Keratinocyte (primary cell): ENCODE measurements at regions not wholly inside any gene's neighbourhood (a gene's known extent, or its start where the extent isn't known, plus 50 kb on each side); places are given as distances from the start of the nearest gene placed in this dataset.

Experiments
- DNase-seq: peaks from one replicate; pipeline ENCODE4 v3.0.0-alpha.2; 2011; ENCODE audit warnings: low read depth, missing footprints, low spot score
- FAIRE-seq: peaks from 2 replicates; lab custom pipeline; 2011; peaks lifted over from hg19 to GRCh38; lab: Jason Lieb, UNC
- H2AFZ ChIP-seq: 2 replicates; pipeline ENCODE4 v1.6.0; 2012; ENCODE audit warnings: low read length, control low read depth, inconsistent platforms; ENCODE audit not compliant: control insufficient read depth
- H3K27ac ChIP-seq: 2 replicates; pipeline ENCODE4 v1.5.1; 2011; ENCODE audit warnings: low read length; ENCODE audit not compliant: control insufficient read depth, insufficient read depth
- H3K27me3 ChIP-seq: 3 replicates; pipeline ENCODE4 v1.6.0; 2011; ENCODE audit warnings: low read length; ENCODE audit not compliant: control insufficient read depth, insufficient read depth; ENCODE audit errors: extremely low read depth
- H3K36me3 ChIP-seq, 2 experiments: 2 replicates in 1 of 2; 3 replicates in 1 of 2; pipeline ENCODE4 v1.5.1; 2011; ENCODE audit warnings: low read length in 2 of 2, mild to moderate bottlenecking in 1 of 2; ENCODE audit not compliant: control insufficient read depth in 2 of 2, insufficient read depth in 2 of 2; ENCODE audit errors: extremely low read depth in 1 of 2
- H3K4me1 ChIP-seq: 3 replicates; pipeline ENCODE4 v1.5.1; 2011; ENCODE audit warnings: low read length; ENCODE audit not compliant: control insufficient read depth, insufficient read depth; ENCODE audit errors: extremely low read depth
- H3K4me2 ChIP-seq: 3 replicates; pipeline ENCODE4 v1.6.0; 2011; ENCODE audit warnings: low read depth, low read length; ENCODE audit not compliant: control insufficient read depth, insufficient read depth; ENCODE audit errors: extremely low read depth
- H3K4me3 ChIP-seq, 3 experiments: fragments of 200-600 bp in 1 of 3; sonication (generic) in 1 of 3; 2 replicates in 2 of 3; 3 replicates in 1 of 3; pipeline ENCODE4 v1.5.1; 2011 to 2016; ENCODE audit warnings: low read length in 3 of 3, mild to moderate bottlenecking in 3 of 3, control low read depth in 2 of 3, inconsistent platforms in 1 of 3, low read depth in 1 of 3, mixed read lengths in 1 of 3, mixed run types in 1 of 3, moderate library complexity in 1 of 3; ENCODE audit not compliant: control insufficient read depth in 2 of 3, insufficient read depth in 2 of 3; ENCODE audit errors: extremely low read depth in 1 of 3
- H3K79me2 ChIP-seq: 2 replicates; pipeline ENCODE4 v1.6.0; 2012; ENCODE audit warnings: low read length; ENCODE audit not compliant: control insufficient read depth, insufficient read depth
- H3K9ac ChIP-seq: 3 replicates; pipeline ENCODE4 v1.6.0; 2011; ENCODE audit warnings: low read length; ENCODE audit not compliant: control insufficient read depth, insufficient read depth; ENCODE audit errors: extremely low read depth
- H3K9me1 ChIP-seq: 3 replicates; pipeline ENCODE4 v1.6.0; 2011; ENCODE audit warnings: low read length; ENCODE audit not compliant: control insufficient read depth, insufficient read depth; ENCODE audit errors: extremely low read depth
- H3K9me3 ChIP-seq: 2 replicates; pipeline ENCODE4 v1.5.1; 2012; ENCODE audit warnings: low read depth, low read length; ENCODE audit not compliant: control insufficient read depth
- H4K20me1 ChIP-seq: 3 replicates; pipeline ENCODE4 v1.6.0; 2011; ENCODE audit warnings: low read length; ENCODE audit not compliant: control insufficient read depth, insufficient read depth; ENCODE audit errors: extremely low read depth
- EZH2 ChIP-seq: IDR thresholded peaks from one replicate; pipeline ENCODE4 v1.6.1; 2012; ENCODE audit warnings: inconsistent platforms, mild to moderate bottlenecking, low read length, moderate library complexity
- dilution Hi-C: fragments of 300-500 bp; cut with MboI; formaldehyde crosslinking; loops from one replicate; pipeline ENCODE4 v1.7.0; 2020; ENCODE audit warnings: low sequenced_read_pairs; ENCODE audit not compliant: extremely low pct_ligation_motif_present
- TF ChIP-seq, protein P1 (sequence below), 3 experiments: IDR thresholded peaks in 1 of 3; conservative IDR thresholded peaks in 1 of 3; optimal IDR thresholded peaks in 1 of 3; 2 replicates in 2 of 3; 3 replicates in 1 of 3; pipeline versions ENCODE3 to v1.5.1; 2011; ENCODE audit warnings: low read length in 3 of 3, mild to moderate bottlenecking in 3 of 3, moderate library complexity in 2 of 3, control low read depth in 1 of 3, inconsistent platforms in 1 of 3; ENCODE audit not compliant: insufficient read depth in 2 of 3; ENCODE audit errors: extremely low read depth in 1 of 3

DNA sequence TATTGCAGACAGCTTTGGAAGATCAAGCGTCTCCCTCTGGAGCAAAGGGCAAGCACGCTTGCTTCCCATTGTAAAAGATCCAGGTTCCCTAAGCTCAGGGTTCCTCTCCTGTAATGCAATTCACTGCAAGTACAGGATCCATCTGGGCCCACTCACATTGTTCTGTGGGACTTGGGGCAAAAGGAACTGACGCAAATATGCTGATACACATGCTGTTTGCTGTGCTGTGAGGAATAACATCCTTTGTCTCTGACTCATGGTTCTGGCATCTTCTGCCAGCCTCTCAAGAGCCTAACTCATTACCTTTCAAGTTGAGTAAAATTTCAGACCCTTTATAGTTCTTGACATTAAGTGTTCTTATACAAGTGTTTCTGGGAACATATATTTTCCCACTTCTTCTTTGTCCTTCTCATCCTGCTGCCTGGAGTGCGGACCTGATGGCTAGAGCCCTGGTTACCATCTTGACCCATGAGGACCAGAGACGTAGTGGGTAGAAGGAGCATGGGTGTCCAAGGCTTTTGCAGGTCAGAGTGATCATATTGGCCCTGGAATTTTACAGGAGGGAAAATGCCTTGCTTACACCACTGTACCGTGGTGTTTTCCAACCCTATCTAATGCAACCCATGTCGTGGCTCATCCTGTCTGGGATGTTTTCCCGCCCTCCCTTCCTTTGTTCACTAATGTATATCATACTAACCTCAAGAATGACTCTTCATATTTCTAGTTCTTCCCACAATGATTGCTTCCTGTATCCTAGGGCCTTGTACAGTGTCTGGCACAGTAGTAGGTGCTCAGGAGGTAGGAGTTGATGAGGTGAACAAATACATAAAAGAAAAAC is 145.7 kb upstream of the GLI2 start:
- Histone ChIP-seq H4K20me1 (peaks cover 2% of the 10 kb centered on the region), H3K79me2 (no peaks in the 10 kb centered on the region), H3K9me3 (peaks cover 9% of the 10 kb centered on the region), H3K36me3 (no peaks in the 10 kb centered on the region), H3K9ac (peak overlapping the region; percentile 61), H3K9me1 (no peaks in the 10 kb centered on the region), H2AFZ (peak overlapping the region; percentile 36), H3K27ac (peak overlapping the region; percentile 91), H3K27me3 (peaks cover 6% of the 10 kb centered on the region), H3K4me2 (peak overlapping the region; percentile 86), H3K4me3 (no peak overlapping the region), H3K4me1 (peaks cover 21% of the 10 kb centered on the region)
- dilution Hi-C loops, result no loop called here
- FAIRE-seq (peak; percentile 98), DNase-seq (peak; percentile 69)
- TF ChIP-seq, protein P1, sequence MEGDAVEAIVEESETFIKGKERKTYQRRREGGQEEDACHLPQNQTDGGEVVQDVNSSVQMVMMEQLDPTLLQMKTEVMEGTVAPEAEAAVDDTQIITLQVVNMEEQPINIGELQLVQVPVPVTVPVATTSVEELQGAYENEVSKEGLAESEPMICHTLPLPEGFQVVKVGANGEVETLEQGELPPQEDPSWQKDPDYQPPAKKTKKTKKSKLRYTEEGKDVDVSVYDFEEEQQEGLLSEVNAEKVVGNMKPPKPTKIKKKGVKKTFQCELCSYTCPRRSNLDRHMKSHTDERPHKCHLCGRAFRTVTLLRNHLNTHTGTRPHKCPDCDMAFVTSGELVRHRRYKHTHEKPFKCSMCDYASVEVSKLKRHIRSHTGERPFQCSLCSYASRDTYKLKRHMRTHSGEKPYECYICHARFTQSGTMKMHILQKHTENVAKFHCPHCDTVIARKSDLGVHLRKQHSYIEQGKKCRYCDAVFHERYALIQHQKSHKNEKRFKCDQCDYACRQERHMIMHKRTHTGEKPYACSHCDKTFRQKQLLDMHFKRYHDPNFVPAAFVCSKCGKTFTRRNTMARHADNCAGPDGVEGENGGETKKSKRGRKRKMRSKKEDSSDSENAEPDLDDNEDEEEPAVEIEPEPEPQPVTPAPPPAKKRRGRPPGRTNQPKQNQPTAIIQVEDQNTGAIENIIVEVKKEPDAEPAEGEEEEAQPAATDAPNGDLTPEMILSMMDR (optimal IDR thresholded peaks at IDR 0.05 in 1 of 3, IDR thresholded peaks at IDR 0.05 in 1 of 3, conservative IDR thresholded peaks at IDR 0.05 in 1 of 3; ENCODE audit: extremely low read depth in 1 of 3, insufficient read depth in 2 of 3, low read length in 3 of 3), result no peak
- no peak for TF ChIP-seq EZH2

DNA sequence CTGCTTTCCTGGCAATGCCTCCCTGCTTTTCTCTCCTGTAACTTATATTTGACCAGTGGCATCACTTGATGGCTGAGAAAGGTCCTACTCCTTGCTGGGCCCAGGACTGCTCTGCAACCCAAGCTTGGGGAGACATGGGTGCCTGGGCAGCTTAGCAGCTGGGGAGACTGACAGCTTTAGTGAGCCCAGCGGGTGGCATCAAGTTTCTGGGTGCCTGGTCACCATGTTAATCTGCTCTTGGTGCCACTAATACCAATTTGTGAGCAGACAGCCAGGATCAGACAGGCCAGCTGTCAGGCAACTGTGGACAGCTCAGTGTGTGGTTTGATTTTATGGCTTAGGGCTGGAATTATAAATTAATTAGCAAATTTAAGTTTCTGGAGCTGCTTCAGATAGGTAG is 144.8 kb upstream of the GLI2 start:
- Histone ChIP-seq H3K4me1 (peaks cover 22% of the 10 kb centered on the region), H3K4me2 (no peak overlapping the region), H3K9me1 (no peaks in the 10 kb centered on the region), H3K4me3 (no peak overlapping the region), H3K36me3 (no peaks in the 10 kb centered on the region), H3K27ac (peak overlapping the region; percentile 91), H3K27me3 (peaks cover 6% of the 10 kb centered on the region), H4K20me1 (peaks cover 2% of the 10 kb centered on the region), H3K9ac (peak overlapping the region; percentile 7), H3K79me2 (no peaks in the 10 kb centered on the region), H3K9me3 (peaks cover 6% of the 10 kb centered on the region), H2AFZ (no peak overlapping the region)
- no peak for FAIRE-seq
- dilution Hi-C loops, result no loop called here
- TF ChIP-seq, protein P1 (optimal IDR thresholded peaks at IDR 0.05 in 1 of 3, IDR thresholded peaks at IDR 0.05 in 1 of 3, conservative IDR thresholded peaks at IDR 0.05 in 1 of 3; ENCODE audit: extremely low read depth in 1 of 3, insufficient read depth in 2 of 3, low read length in 3 of 3), result no peak
- TF ChIP-seq EZH2, result no peak
- DNase-seq, result no peak
